ENCODE measurements at regions not wholly inside any gene's neighbourhood (a gene's known extent, or its start where the extent isn't known, plus 50 kb on each side); places are given as distances from the start of the nearest gene placed in this dataset.
"Not testable (repeated sequence)": the region's sequence is repeated elsewhere in the genome, so short reads cannot be mapped to it uniquely, and the experiment has no call there.

- Histone ChIP-seq H4K20me1 (ENCODE audit: insufficient read depth, low read length) (no peaks in the 10 kb centered on the region), H3K79me2 (ENCODE audit: insufficient read depth, low read length) (no peaks in the 10 kb centered on the region), H3K4me3 (ENCODE audit: insufficient read depth, low read length) (no peak overlapping the region), H3K36me3 (ENCODE audit: insufficient read depth, low read length) (no peaks in the 10 kb centered on the region), H3K4me1 (ENCODE audit: insufficient read depth, low read length) (no peaks in the 10 kb centered on the region), H3K4me2 (ENCODE audit: insufficient read depth, low read length) (no peak overlapping the region), H3K27ac (ENCODE audit: low read depth, low read length) (no peak overlapping the region), H2AFZ (ENCODE audit: low read length) (no peak overlapping the region), H3K9me3 (ENCODE audit: low read depth, low read length) (peaks cover 2% of the 10 kb centered on the region), H3K27me3 (ENCODE audit: insufficient read depth, low read length) (no peaks in the 10 kb centered on the region)
- no peak for DNase-seq (ENCODE audit: insufficient read length, low spot score, missing footprints)
- TF ChIP-seq CTCF (IDR thresholded peaks at IDR 0.05; ENCODE audit: extremely low read depth, low read depth, low read length), result no peak
Measured at GRCh38 chr5:163260471-163260870, 176.9 kb upstream of the CCNG1 start.

GRCh38 chr5:163260961-163261360 is 176.4 kb upstream of the CCNG1 start:
- no peak for DNase-seq (ENCODE audit: insufficient read length, low spot score, missing footprints)
- Histone ChIP-seq H3K79me2 (ENCODE audit: insufficient read depth, low read length) (no peaks in the 10 kb centered on the region), H2AFZ (ENCODE audit: low read length) (no peak overlapping the region), H4K20me1 (ENCODE audit: insufficient read depth, low read length) (no peaks in the 10 kb centered on the region), H3K36me3 (ENCODE audit: insufficient read depth, low read length) (no peaks in the 10 kb centered on the region), H3K27me3 (ENCODE audit: insufficient read depth, low read length) (no peaks in the 10 kb centered on the region), H3K27ac (ENCODE audit: low read depth, low read length) (no peak overlapping the region), H3K4me1 (ENCODE audit: insufficient read depth, low read length) (no peaks in the 10 kb centered on the region), H3K4me3 (ENCODE audit: insufficient read depth, low read length) (no peak overlapping the region), H3K9me3 (ENCODE audit: low read depth, low read length) (peaks cover 2% of the 10 kb centered on the region), H3K4me2 (ENCODE audit: insufficient read depth, low read length) (no peak overlapping the region)
- no peak for TF ChIP-seq CTCF (IDR thresholded peaks at IDR 0.05; ENCODE audit: extremely low read depth, low read depth, low read length)

GRCh38 chr5:163261647-163262269 is 175.6 kb upstream of the CCNG1 start:
- Histone ChIP-seq H3K4me2 (ENCODE audit: insufficient read depth, low read length) (no peak overlapping the region), H3K27me3 (ENCODE audit: insufficient read depth, low read length) (no peaks in the 10 kb centered on the region), H3K4me3 (ENCODE audit: insufficient read depth, low read length) (no peak overlapping the region), H3K27ac (ENCODE audit: low read depth, low read length) (no peak overlapping the region), H4K20me1 (ENCODE audit: insufficient read depth, low read length) (no peaks in the 10 kb centered on the region), H3K4me1 (ENCODE audit: insufficient read depth, low read length) (no peaks in the 10 kb centered on the region), H3K36me3 (ENCODE audit: insufficient read depth, low read length) (no peaks in the 10 kb centered on the region), H2AFZ (ENCODE audit: low read length) (no peak overlapping the region), H3K79me2 (ENCODE audit: insufficient read depth, low read length) (no peaks in the 10 kb centered on the region), H3K9me3 (ENCODE audit: low read depth, low read length) (peaks cover 2% of the 10 kb centered on the region)
- TF ChIP-seq CTCF (IDR thresholded peaks at IDR 0.05; ENCODE audit: extremely low read depth, low read depth, low read length), result no peak
- no peak for DNase-seq (ENCODE audit: insufficient read length, low spot score, missing footprints)

- not testable (repeated sequence) for H2AFZ ChIP-seq (ENCODE audit: low read length); H3K36me3 ChIP-seq (ENCODE audit: insufficient read depth, low read length); H3K79me2 ChIP-seq (ENCODE audit: insufficient read depth, low read length); H3K4me3 ChIP-seq (ENCODE audit: insufficient read depth, low read length); H3K4me2 ChIP-seq (ENCODE audit: insufficient read depth, low read length); DNase-seq (ENCODE audit: insufficient read length, low spot score, missing footprints); H3K4me1 ChIP-seq (ENCODE audit: insufficient read depth, low read length); H3K27ac ChIP-seq (ENCODE audit: low read depth, low read length); H3K27me3 ChIP-seq (ENCODE audit: insufficient read depth, low read length); H4K20me1 ChIP-seq (ENCODE audit: insufficient read depth, low read length); H3K9me3 ChIP-seq (ENCODE audit: low read depth, low read length)
Measured at GRCh38 chr5:163266249-163266648, 171.1 kb upstream of the CCNG1 start.

Data from osteoblast (primary cell).